HCT116 (cell line): ENCODE measurements at regions not wholly inside any gene's neighbourhood (a gene's known extent, or its start where the extent isn't known, plus 50 kb on each side); places are given as distances from the start of the nearest gene placed in this dataset.

Experiments
- ATAC-seq: fragments of 200-7000 bp; cut with Tn5 transposase; 2 replicates; pipeline ENCODE4 v1.9.1; 2020; ENCODE audit warnings: mild to moderate bottlenecking, moderate library complexity
- BruUV-seq: library from RNA; stranded (reverse); fragments of 400-500 nt; replicated peaks from 2 replicates; lab custom pipeline; 2021; lab: Mats Ljungman, UMichigan
- CTCF ChIA-PET: fragments of 300-600 bp; sonication (Branson Sonifier 250); formaldehyde crosslinking; loops from one replicate; lab custom pipeline; 2021; ENCODE audit warnings: antibody characterized with exemption; lab: Charles Lee
- POLR2A ChIA-PET: fragments of 300-600, 350-600 bp; sonication (Branson Sonifier 250); formaldehyde crosslinking; loops from one replicate; lab custom pipeline; 2021; ENCODE audit warnings: antibody characterized with exemption; lab: Charles Lee
- RAD21 ChIA-PET, 2 experiments: fragments of 300-600 bp; sonication (Branson Sonifier 250); formaldehyde crosslinking; loops; one replicate each; lab custom pipeline; 2023; ENCODE audit warnings: low total read pairs in 2 of 2; ENCODE audit not compliant: uncharacterized antibody in 2 of 2, unreplicated experiment in 2 of 2, low non-redundant PET in 1 of 2; lab: Charles Lee
- DNase-seq: peaks from one replicate; pipeline ENCODE4 v3.0.0-alpha.2; 2010; ENCODE audit warnings: low read depth, low spot score
- H2AFZ ChIP-seq: fragments of 200-600 bp; shearing (Covaris generic), sonication (generic); 2 replicates; pipeline ENCODE4 v1.6.1; 2017; ENCODE audit warnings: low read depth, mixed run types, mixed read lengths, antibody characterized with exemption, low read length; ENCODE audit not compliant: poor library complexity, severe bottlenecking
- H3K27ac ChIP-seq: 2 replicates; pipeline ENCODE4 v1.5.1; 2012; ENCODE audit warnings: low read depth, low read length
- H3K27me3 ChIP-seq: fragments of 200-600 bp; sonication (generic); 2 replicates; pipeline ENCODE4 v1.6.1; 2016; ENCODE audit warnings: mixed run types, low read length, mixed read lengths; ENCODE audit not compliant: insufficient read depth
- H3K36me3 ChIP-seq, 2 experiments: fragments of 200-500 bp in 1 of 2; fragments of 200-600 bp in 1 of 2; sonication (Bioruptor generic) in 1 of 2; sonication (generic) in 1 of 2; 2 replicates each; pipeline versions ENCODE4 v1.5.1 to v1.6.1; 2014 to 2016; ENCODE audit warnings: low read length in 2 of 2, inconsistent platforms in 1 of 2, mixed read lengths in 1 of 2, mixed run types in 1 of 2; ENCODE audit not compliant: insufficient read depth in 2 of 2, control insufficient read depth in 1 of 2
- H3K4me1 ChIP-seq, 2 experiments: fragments of 200-600 bp in 1 of 2; sonication (generic) in 1 of 2; 2 replicates each; pipeline versions ENCODE4 v1.5.1 to v1.6.1; 2012 to 2017; ENCODE audit warnings: low read length in 2 of 2, inconsistent platforms in 1 of 2, mild to moderate bottlenecking in 1 of 2, mixed read lengths in 1 of 2, mixed run types in 1 of 2, moderate library complexity in 1 of 2; ENCODE audit not compliant: insufficient read depth in 2 of 2, control insufficient read depth in 1 of 2
- H3K4me2 ChIP-seq: fragments of 200-600 bp; sonication (generic); 2 replicates; pipeline ENCODE4 v1.6.1; 2017; ENCODE audit warnings: mixed run types, low read length, mixed read lengths
- H3K4me3 ChIP-seq, 2 experiments: fragments of 200-600 bp in 1 of 2; sonication (generic) in 1 of 2; replicated peaks in 1 of 2; 2 replicates each; pipeline ENCODE4 v1.5.1; 2011 to 2016; ENCODE audit warnings: low read length in 2 of 2, control low read depth in 1 of 2, low read depth in 1 of 2, mild to moderate bottlenecking in 1 of 2, mixed read lengths in 1 of 2, mixed run types in 1 of 2
- H3K79me2 ChIP-seq: fragments of 200-600 bp; sonication (generic); 2 replicates; pipeline ENCODE4 v1.6.1; 2017; ENCODE audit warnings: mild to moderate bottlenecking, mixed run types, low read length, moderate library complexity, mixed read lengths; ENCODE audit not compliant: insufficient read depth
- H3K9ac ChIP-seq: fragments of 200-600 bp; sonication (generic); 2 replicates; pipeline ENCODE4 v1.6.1; 2016; ENCODE audit warnings: low read length, mixed read lengths
- H3K9me2 ChIP-seq: fragments of 200-600 bp; sonication (generic), shearing (Covaris generic); 2 replicates; pipeline ENCODE4 v1.6.1; 2017; ENCODE audit warnings: mixed run types, mild to moderate bottlenecking, moderate library complexity; ENCODE audit not compliant: insufficient read depth
- H3K9me3 ChIP-seq, 2 experiments: fragments of 200-500 bp in 1 of 2; fragments of 200-600 bp in 1 of 2; sonication (Bioruptor generic) in 1 of 2; sonication (generic) in 1 of 2; 2 replicates each; pipeline ENCODE4 v1.6.1; 2014 to 2017; ENCODE audit warnings: low read length in 2 of 2, mixed read lengths in 2 of 2, inconsistent platforms in 1 of 2, low read depth in 1 of 2, mild to moderate bottlenecking in 1 of 2, mixed run types in 1 of 2, moderate library complexity in 1 of 2; ENCODE audit not compliant: control insufficient read depth in 1 of 2, insufficient read depth in 1 of 2
- H4K20me1 ChIP-seq: fragments of 200-600 bp; sonication (generic), shearing (Covaris generic); 2 replicates; pipeline ENCODE4 v1.6.1; 2017; ENCODE audit warnings: mixed run types, mild to moderate bottlenecking, moderate library complexity; ENCODE audit not compliant: insufficient read depth
- CBX3 ChIP-seq: IDR thresholded peaks from 2 replicates; pipeline ENCODE4 v1.6.1; 2012; ENCODE audit warnings: low read depth
- EZH2phosphoT487 ChIP-seq: fragments of 200-600 bp; IDR thresholded peaks from 2 replicates; pipeline ENCODE4 v1.6.1; 2018; ENCODE audit warnings: antibody characterized with exemption, borderline replicate concordance
- FOSL1 ChIP-seq: IDR thresholded peaks from 2 replicates; pipeline ENCODE4 v1.6.1; 2012; ENCODE audit warnings: low read depth
- POLR2AphosphoS5 ChIP-seq: IDR thresholded peaks from 2 replicates; pipeline ENCODE4 v1.6.1; 2011; ENCODE audit warnings: mild to moderate bottlenecking, low read depth, low read length, moderate library complexity
- SIN3A ChIP-seq: IDR thresholded peaks from 2 replicates; pipeline ENCODE4 v1.6.1; 2012; ENCODE audit warnings: low read depth
- SP1 ChIP-seq: IDR thresholded peaks from 2 replicates; pipeline ENCODE4 v1.6.1; 2012; ENCODE audit warnings: low read depth
- ZBTB33 ChIP-seq: IDR thresholded peaks from 2 replicates; pipeline ENCODE4 v1.6.1; 2011; ENCODE audit warnings: mild to moderate bottlenecking, low read length, moderate library complexity; ENCODE audit not compliant: insufficient replicate concordance; ENCODE audit errors: extremely low read depth
- ZFX ChIP-seq: fragments of 450-650 bp; IDR thresholded peaks from 2 replicates; pipeline ENCODE4 v1.6.1; 2017
- ZNF274 ChIP-seq: fragments of 200-500 bp; sonication (Bioruptor generic); IDR thresholded peaks from 2 replicates; pipeline ENCODE4 v1.6.1; 2014; ENCODE audit warnings: mild to moderate bottlenecking, low read depth, low read length, inconsistent platforms
- intact Hi-C: fragments of 100-400 bp; cut with micrococcal nuclease; formaldehyde crosslinking; loops from 2 replicates; pipeline ENCODE4 v1.10.0; 2022
- TF ChIP-seq, protein P1 (sequence below): IDR thresholded peaks from 2 replicates; pipeline ENCODE4 v1.6.1; 2012; ENCODE audit warnings: low read depth
- TF ChIP-seq, protein P2 (sequence below): IDR thresholded peaks from 2 replicates; pipeline ENCODE4 v1.6.1; 2012

DNA sequence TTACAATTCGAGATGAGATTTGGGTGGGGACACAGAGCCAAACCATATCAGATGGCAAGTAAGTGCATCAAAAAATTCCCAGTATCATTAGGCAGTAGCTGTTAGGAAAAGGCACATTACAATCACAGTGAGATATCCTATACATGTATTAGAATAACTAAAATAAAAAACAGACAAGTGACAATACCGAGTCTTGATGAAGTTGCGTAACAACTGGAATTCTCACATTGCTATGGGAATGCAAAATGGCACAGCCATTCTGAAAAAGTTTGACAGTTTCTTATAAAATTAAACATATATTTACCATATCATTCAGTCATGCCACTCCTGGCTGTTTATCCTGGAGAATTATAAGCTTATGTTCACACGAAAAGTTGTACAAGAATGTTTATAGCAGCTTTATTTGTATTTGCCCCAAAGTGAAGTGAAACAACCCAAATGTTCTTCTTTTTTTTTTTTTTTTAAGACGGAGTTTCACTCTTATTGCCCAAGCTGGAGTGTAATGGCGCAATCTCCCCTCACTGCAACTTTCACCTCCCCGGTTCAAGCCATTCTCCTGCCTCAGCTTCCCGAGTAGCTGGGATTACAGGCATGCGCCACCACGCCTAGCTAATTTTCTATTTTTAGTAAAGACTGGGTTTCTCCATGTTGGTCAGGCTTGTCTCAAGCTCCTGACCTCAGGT, 93.1 kb upstream of the TLE1 start:
- Histone ChIP-seq H3K27me3 (no peaks in the 10 kb centered on the region), H3K4me2 (no peak overlapping the region)
- POLR2A ChIA-PET: no interaction called here

More for the DNA sequence above, 93.1 kb upstream of the TLE1 start:
- no peaks in the 10 kb centered on the region for H3K9me2 ChIP-seq
- no peaks in the 10 kb centered on the region for H3K4me1 ChIP-seq
- RAD21 ChIA-PET: no interaction called here
- no peaks in the 10 kb centered on the region for H3K9me3 ChIP-seq
- H3K79me2 ChIP-seq: no peaks in the 10 kb centered on the region
- intact Hi-C loops: no loop called here
- no peak overlapping the region for H3K9ac ChIP-seq
- H3K36me3 ChIP-seq: no peaks in the 10 kb centered on the region
- CTCF ChIA-PET: no interaction called here
- BruUV-seq: no TSS peak
- DNase-seq: no peak
- H4K20me1 ChIP-seq: no peaks in the 10 kb centered on the region
- no peak for TF ChIP-seq SP1
- TF ChIP-seq ZNF274: no peak
- TF ChIP-seq, protein P1, sequence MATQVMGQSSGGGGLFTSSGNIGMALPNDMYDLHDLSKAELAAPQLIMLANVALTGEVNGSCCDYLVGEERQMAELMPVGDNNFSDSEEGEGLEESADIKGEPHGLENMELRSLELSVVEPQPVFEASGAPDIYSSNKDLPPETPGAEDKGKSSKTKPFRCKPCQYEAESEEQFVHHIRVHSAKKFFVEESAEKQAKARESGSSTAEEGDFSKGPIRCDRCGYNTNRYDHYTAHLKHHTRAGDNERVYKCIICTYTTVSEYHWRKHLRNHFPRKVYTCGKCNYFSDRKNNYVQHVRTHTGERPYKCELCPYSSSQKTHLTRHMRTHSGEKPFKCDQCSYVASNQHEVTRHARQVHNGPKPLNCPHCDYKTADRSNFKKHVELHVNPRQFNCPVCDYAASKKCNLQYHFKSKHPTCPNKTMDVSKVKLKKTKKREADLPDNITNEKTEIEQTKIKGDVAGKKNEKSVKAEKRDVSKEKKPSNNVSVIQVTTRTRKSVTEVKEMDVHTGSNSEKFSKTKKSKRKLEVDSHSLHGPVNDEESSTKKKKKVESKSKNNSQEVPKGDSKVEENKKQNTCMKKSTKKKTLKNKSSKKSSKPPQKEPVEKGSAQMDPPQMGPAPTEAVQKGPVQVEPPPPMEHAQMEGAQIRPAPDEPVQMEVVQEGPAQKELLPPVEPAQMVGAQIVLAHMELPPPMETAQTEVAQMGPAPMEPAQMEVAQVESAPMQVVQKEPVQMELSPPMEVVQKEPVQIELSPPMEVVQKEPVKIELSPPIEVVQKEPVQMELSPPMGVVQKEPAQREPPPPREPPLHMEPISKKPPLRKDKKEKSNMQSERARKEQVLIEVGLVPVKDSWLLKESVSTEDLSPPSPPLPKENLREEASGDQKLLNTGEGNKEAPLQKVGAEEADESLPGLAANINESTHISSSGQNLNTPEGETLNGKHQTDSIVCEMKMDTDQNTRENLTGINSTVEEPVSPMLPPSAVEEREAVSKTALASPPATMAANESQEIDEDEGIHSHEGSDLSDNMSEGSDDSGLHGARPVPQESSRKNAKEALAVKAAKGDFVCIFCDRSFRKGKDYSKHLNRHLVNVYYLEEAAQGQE: no peak
- TF ChIP-seq SIN3A: no peak
- no peak for TF ChIP-seq CBX3
- TF ChIP-seq ZBTB33: no peak
- no peak for TF ChIP-seq POLR2AphosphoS5
- TF ChIP-seq EZH2phosphoT487: no peak
- TF ChIP-seq, protein P2, sequence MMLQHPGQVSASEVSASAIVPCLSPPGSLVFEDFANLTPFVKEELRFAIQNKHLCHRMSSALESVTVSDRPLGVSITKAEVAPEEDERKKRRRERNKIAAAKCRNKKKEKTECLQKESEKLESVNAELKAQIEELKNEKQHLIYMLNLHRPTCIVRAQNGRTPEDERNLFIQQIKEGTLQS: no peak
- TF ChIP-seq ZFX: no peak
- TF ChIP-seq FOSL1: no peak
- no peak overlapping the region for H2AFZ ChIP-seq
- no peak for ATAC-seq
- no peak overlapping the region for H3K27ac ChIP-seq
- no peak overlapping the region for H3K4me3 ChIP-seq
